Dermis blood vessel endothelial cell (primary cell): ENCODE measurements at regions not wholly inside any gene's neighbourhood (a gene's known extent, or its start where the extent isn't known, plus 50 kb on each side); places are given as distances from the start of the nearest gene placed in this dataset.
A peak's percentile ranks its signal among the peaks of the same experiment; 100 is the strongest.
"Not testable (repeated sequence)": the region's sequence is repeated elsewhere in the genome, so short reads cannot be mapped to it uniquely, and the experiment has no call there.

Experiments
- DNase-seq: peaks from one replicate; pipeline ENCODE4 v3.0.0; 2010

GRCh38 chrX:155819966-155820491 is 61.1 kb upstream of the VAMP7 start:
- peak; percentile 82 for DNase-seq

GRCh38 chrX:155819525-155819924 is 61.6 kb upstream of the VAMP7 start:
- DNase-seq: no peak

- DNase-seq: not testable (repeated sequence)
Observed at GRCh38 chrX:155814391-155814790, 66.8 kb upstream of the VAMP7 start.

- no peak for DNase-seq
Observed at GRCh38 chrX:155779831-155780230, 101.3 kb upstream of the VAMP7 start.

GRCh38 chrX:155778844-155779553 is 102.1 kb upstream of the VAMP7 start:
- no peak for DNase-seq

- no peak for DNase-seq
Observed at GRCh38 chrX:155774387-155774786, 106.8 kb upstream of the VAMP7 start.

GRCh38 chrX:155767876-155768769 is 113.0 kb upstream of the VAMP7 start:
- no peak for DNase-seq

GRCh38 chrX:155767051-155767875 is 113.9 kb upstream of the VAMP7 start:
- peak; percentile 15 for DNase-seq

GRCh38 chrX:155766321-155766720 is 114.8 kb upstream of the VAMP7 start:
- no peak for DNase-seq

GRCh38 chrX:155761185-155761584 is 120.0 kb upstream of the VAMP7 start:
- DNase-seq: no peak

- DNase-seq: no peak
Observed at GRCh38 chrX:155757046-155757759, 123.9 kb upstream of the VAMP7 start.

GRCh38 chrX:155755706-155756337 is 125.3 kb upstream of the VAMP7 start:
- DNase-seq: no peak

GRCh38 chrX:155751131-155751530 is 130.0 kb upstream of the VAMP7 start:
- DNase-seq: no peak

GRCh38 chrX:155747520-155747919 is 133.6 kb upstream of the VAMP7 start:
- peak; percentile 57 for DNase-seq

GRCh38 chrX:155745792-155746191 is 133.0 kb upstream of the TMLHE start:
- peak; percentile 23 for DNase-seq

GRCh38 chrX:155744534-155744933 is 131.8 kb upstream of the TMLHE start:
- no peak for DNase-seq

GRCh38 chrX:155728335-155728734 is 115.6 kb upstream of the TMLHE start:
- DNase-seq: not testable (repeated sequence)

- no peak for DNase-seq
Observed at GRCh38 chrX:155718972-155719586, 106.3 kb upstream of the TMLHE start.

- no peak for DNase-seq
Observed at GRCh38 chrX:155715141-155715540, 102.4 kb upstream of the TMLHE start.

- no peak for DNase-seq
Observed at GRCh38 chrX:155695419-155695818, 82.7 kb upstream of the TMLHE start.

GRCh38 chrX:155694649-155695048 is 81.9 kb upstream of the TMLHE start:
- DNase-seq: no peak
